ENCODE measurements at regions not wholly inside any gene's neighbourhood (a gene's known extent, or its start where the extent isn't known, plus 50 kb on each side); places are given as distances from the start of the nearest gene placed in this dataset.

- DNase-seq = no peak
Measured at GRCh38 chr9:121572581-121572980, 72.9 kb upstream of the GGTA1 start.

GRCh38 chr9:121573717-121574485 lies 74.3 kb upstream of the GGTA1 start:
- no peak for DNase-seq

- no peak for DNase-seq
Measured at GRCh38 chr9:121574774-121575519, 75.3 kb upstream of the GGTA1 start.

- no peak for DNase-seq
Measured at GRCh38 chr9:121576281-121577075, 75.0 kb upstream of the DAB2IP start.

- DNase-seq = no peak
Measured at GRCh38 chr9:121577166-121577565, 74.3 kb upstream of the DAB2IP start.

- DNase-seq = no peak
Measured at GRCh38 chr9:121577572-121577971, 73.9 kb upstream of the DAB2IP start.

- no peak for DNase-seq
Measured at GRCh38 chr9:121581786-121582600, 69.4 kb upstream of the DAB2IP start.

- no peak for DNase-seq
Measured at GRCh38 chr9:121582641-121583040, 68.8 kb upstream of the DAB2IP start.

- DNase-seq = no peak
Measured at GRCh38 chr9:121584421-121584820, 67.0 kb upstream of the DAB2IP start.

GRCh38 chr9:121587863-121588262 lies 63.6 kb upstream of the DAB2IP start:
- DNase-seq = no peak

GRCh38 chr9:121589986-121590385 lies 61.4 kb upstream of the DAB2IP start:
- no peak for DNase-seq

- no peak for DNase-seq
Measured at GRCh38 chr9:121592265-121592664, 59.2 kb upstream of the DAB2IP start.

- no peak for DNase-seq
Measured at GRCh38 chr9:121593066-121593465, 58.4 kb upstream of the DAB2IP start.

GRCh38 chr9:121596515-121596914 lies 54.9 kb upstream of the DAB2IP start:
- DNase-seq = no peak

- no peak for DNase-seq
Measured at GRCh38 chr9:121597698-121598166, 53.7 kb upstream of the DAB2IP start.

GRCh38 chr9:121598167-121598964 lies 53.1 kb upstream of the DAB2IP start:
- DNase-seq = peak; percentile 86

GRCh38 chr9:121598965-121599871 lies 52.2 kb upstream of the DAB2IP start:
- DNase-seq = no peak

GRCh38 chr9:121599872-121600585 lies 51.4 kb upstream of the DAB2IP start:
- DNase-seq = no peak

- no peak for DNase-seq
Measured at GRCh38 chr9:121601194-121601593, 50.2 kb upstream of the DAB2IP start.
